ENCODE measurements at regions not wholly inside any gene's neighbourhood (a gene's known extent, or its start where the extent isn't known, plus 50 kb on each side); places are given as distances from the start of the nearest gene placed in this dataset.
"Not testable (repeated sequence)": the region's sequence is repeated elsewhere in the genome, so short reads cannot be mapped to it uniquely, and the experiment has no call there.

GRCh38 chr4:30968926-30969325, 248.8 kb downstream of the PCDH7 start:
- intact Hi-C loops (cut with DNase I), result no loop called here
- DNase-seq, result peak in 7 of 42 donors; percentile 4 to 45 (median 11)

- DNase-seq, result no peak
- intact Hi-C loops (cut with DNase I), result no loop called here
Observed at GRCh38 chr4:30972542-30972941, 252.4 kb downstream of the PCDH7 start.

- DNase-seq, result no peak
- intact Hi-C loops (cut with DNase I), result no loop called here
Observed at GRCh38 chr4:30973993-30974392, 253.8 kb downstream of the PCDH7 start.

- intact Hi-C loops (cut with DNase I), result no loop called here
- DNase-seq, result no peak
Observed at GRCh38 chr4:30979402-30979801, 259.2 kb downstream of the PCDH7 start.

- no peak for DNase-seq
- intact Hi-C loops (cut with DNase I), result no loop called here
Observed at GRCh38 chr4:30989508-30989907, 269.3 kb downstream of the PCDH7 start.

GRCh38 chr4:30996841-30997240, 276.7 kb downstream of the PCDH7 start:
- DNase-seq, result no peak
- intact Hi-C loops (cut with DNase I), result no loop called here

- intact Hi-C loops (cut with DNase I), result no loop called here
- DNase-seq, result no peak
Observed at GRCh38 chr4:31005037-31005436, 284.9 kb downstream of the PCDH7 start.

GRCh38 chr4:31007858-31008257, 287.7 kb downstream of the PCDH7 start:
- no peak for DNase-seq
- intact Hi-C loops (cut with DNase I), result no loop called here

GRCh38 chr4:31009926-31010325, 289.8 kb downstream of the PCDH7 start:
- DNase-seq, result no peak
- intact Hi-C loops (cut with DNase I), result no loop called here

- intact Hi-C loops (cut with DNase I), result no loop called here
- no peak for DNase-seq
Observed at GRCh38 chr4:31015123-31015522, 295.0 kb downstream of the PCDH7 start.

- intact Hi-C loops (cut with DNase I), result no loop called here
- no peak for DNase-seq
Observed at GRCh38 chr4:31016322-31017061, 296.3 kb downstream of the PCDH7 start.

- intact Hi-C loops (cut with DNase I), result no loop called here
- no peak for DNase-seq
Observed at GRCh38 chr4:31020363-31020762, 300.2 kb downstream of the PCDH7 start.

- intact Hi-C loops (cut with DNase I), result no loop called here
- no peak for DNase-seq
Observed at GRCh38 chr4:31021008-31021407, 300.8 kb downstream of the PCDH7 start.

- intact Hi-C loops (cut with DNase I), result no loop called here
- DNase-seq, result no peak
Observed at GRCh38 chr4:31022702-31023101, 302.5 kb downstream of the PCDH7 start.

- intact Hi-C loops (cut with DNase I), result no loop called here
- DNase-seq, result no peak
Observed at GRCh38 chr4:31023109-31023508, 302.9 kb downstream of the PCDH7 start.

- DNase-seq, result no peak
- intact Hi-C loops (cut with DNase I), result no loop called here
Observed at GRCh38 chr4:31023742-31024141, 303.6 kb downstream of the PCDH7 start.

- DNase-seq; intact Hi-C loops (cut with DNase I): not testable (repeated sequence)
Observed at GRCh38 chr4:31024781-31025180, 304.6 kb downstream of the PCDH7 start.

GRCh38 chr4:31026256-31026655, 306.1 kb downstream of the PCDH7 start:
- intact Hi-C loops (cut with DNase I), result no loop called here
- no peak for DNase-seq

GRCh38 chr4:31034550-31034949, 314.4 kb downstream of the PCDH7 start:
- DNase-seq, result no peak
- intact Hi-C loops (cut with DNase I), result no loop called here

GRCh38 chr4:31035761-31036160, 315.6 kb downstream of the PCDH7 start:
- intact Hi-C loops (cut with DNase I), result no loop called here
- no peak for DNase-seq

- DNase-seq, result no peak
- intact Hi-C loops (cut with DNase I), result no loop called here
Observed at GRCh38 chr4:31037703-31038102, 317.5 kb downstream of the PCDH7 start.

- intact Hi-C loops (cut with DNase I), result no loop called here
- no peak for DNase-seq
Observed at GRCh38 chr4:31039382-31039781, 319.2 kb downstream of the PCDH7 start.
